ENCODE measurements at regions not wholly inside any gene's neighbourhood (a gene's known extent, or its start where the extent isn't known, plus 50 kb on each side); places are given as distances from the start of the nearest gene placed in this dataset.

DNA sequence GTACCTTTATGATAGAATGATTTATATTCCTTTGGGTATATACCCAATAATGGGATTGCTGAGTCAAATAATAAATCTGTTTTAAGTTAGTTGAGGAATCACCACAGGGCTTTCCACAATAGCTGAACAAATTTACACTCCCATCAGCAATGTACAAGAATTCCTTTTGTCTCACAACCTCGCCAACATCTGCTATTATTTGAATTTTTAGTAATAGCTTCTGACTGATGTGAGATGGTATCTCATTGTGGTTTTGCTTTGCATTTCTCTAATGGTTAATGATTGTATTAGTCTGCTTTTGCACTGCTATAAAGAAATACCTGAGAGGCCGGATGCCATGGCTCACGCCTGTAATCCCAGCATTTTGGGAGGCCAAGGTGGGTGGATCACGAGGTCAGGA lies 1387.6 kb upstream of the ACVR2A start:
- no peaks in the 10 kb centered on the region for H3K27me3 ChIP-seq
- no peaks in the 10 kb centered on the region for H3K36me3 ChIP-seq
- ATAC-seq, result no peak
- H3K4me1 ChIP-seq, result no peaks in the 10 kb centered on the region
- H3K27ac ChIP-seq, result no peak overlapping the region
- WGBS, 2 donors (ENCODE audit: low coverage in 1 of 2), result 93 to 100% methylated on average over 4 of the region's 4 CpGs
- TF ChIP-seq POLR2A (IDR thresholded peaks at IDR 0.05), result no peak
- TF ChIP-seq, protein P1, sequence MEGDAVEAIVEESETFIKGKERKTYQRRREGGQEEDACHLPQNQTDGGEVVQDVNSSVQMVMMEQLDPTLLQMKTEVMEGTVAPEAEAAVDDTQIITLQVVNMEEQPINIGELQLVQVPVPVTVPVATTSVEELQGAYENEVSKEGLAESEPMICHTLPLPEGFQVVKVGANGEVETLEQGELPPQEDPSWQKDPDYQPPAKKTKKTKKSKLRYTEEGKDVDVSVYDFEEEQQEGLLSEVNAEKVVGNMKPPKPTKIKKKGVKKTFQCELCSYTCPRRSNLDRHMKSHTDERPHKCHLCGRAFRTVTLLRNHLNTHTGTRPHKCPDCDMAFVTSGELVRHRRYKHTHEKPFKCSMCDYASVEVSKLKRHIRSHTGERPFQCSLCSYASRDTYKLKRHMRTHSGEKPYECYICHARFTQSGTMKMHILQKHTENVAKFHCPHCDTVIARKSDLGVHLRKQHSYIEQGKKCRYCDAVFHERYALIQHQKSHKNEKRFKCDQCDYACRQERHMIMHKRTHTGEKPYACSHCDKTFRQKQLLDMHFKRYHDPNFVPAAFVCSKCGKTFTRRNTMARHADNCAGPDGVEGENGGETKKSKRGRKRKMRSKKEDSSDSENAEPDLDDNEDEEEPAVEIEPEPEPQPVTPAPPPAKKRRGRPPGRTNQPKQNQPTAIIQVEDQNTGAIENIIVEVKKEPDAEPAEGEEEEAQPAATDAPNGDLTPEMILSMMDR (IDR thresholded peaks at IDR 0.05), result no peak
- no peak for TF ChIP-seq POLR2AphosphoS5 (IDR thresholded peaks at IDR 0.05)
- TF ChIP-seq EP300 (IDR thresholded peaks at IDR 0.05), result no peak
- H3K4me3 ChIP-seq, result no peak overlapping the region
- H3K9me3 ChIP-seq, result peaks cover 0 to 27% (median 0%) of the 10 kb centered on the region in 3 donors

DNA sequence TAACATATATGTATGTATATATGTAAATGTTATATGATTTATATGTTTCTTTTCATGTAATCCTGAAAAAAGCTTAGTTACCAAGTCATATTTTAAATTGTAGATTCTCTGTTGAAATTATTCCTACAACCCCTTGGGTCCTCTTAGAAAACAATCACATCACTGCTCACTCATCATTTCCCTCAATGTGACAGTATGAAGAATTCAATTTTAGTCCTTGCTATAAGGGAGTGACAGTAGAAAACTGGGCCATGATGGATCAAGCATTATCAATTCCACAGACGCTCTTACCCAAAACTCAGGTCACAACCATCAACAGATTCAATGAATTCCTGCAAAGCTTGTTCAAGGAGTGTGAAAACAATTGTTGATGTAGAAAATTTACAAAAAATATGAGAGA lies 1389.5 kb upstream of the ACVR2A start:
- Histone ChIP-seq H3K4me1 (no peaks in the 10 kb centered on the region), H3K27me3 (no peaks in the 10 kb centered on the region), H3K9me3 (peaks cover 0 to 23% (median 0%) of the 10 kb centered on the region in 3 donors), H3K36me3 (no peaks in the 10 kb centered on the region), H3K27ac (no peak overlapping the region), H3K4me3 (no peak overlapping the region)
- ATAC-seq, result no peak
- TF ChIP-seq POLR2A (IDR thresholded peaks at IDR 0.05), result no peak
- WGBS, 2 donors (ENCODE audit: low coverage in 1 of 2), result 88 to 100% methylated on average over 1 of the region's 1 CpG

DNA sequence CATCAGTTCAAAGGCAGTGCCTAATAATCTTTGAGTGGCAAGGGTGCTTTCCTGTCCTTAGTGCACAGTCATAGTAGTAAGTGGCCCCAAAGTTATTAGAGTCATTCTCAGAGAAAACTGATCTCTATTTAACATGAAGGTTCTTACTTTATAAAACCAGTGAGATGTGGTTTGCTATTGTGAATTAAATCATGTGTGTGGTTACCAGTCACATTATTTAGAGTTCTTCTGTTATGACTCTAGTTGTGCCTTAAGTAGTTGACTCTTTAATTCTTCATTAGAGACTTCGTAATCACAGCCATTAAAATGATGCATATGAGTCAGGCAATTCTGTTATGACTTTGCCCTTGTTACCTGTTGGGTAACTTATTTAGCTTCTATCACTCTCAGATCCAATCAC lies 1392.9 kb upstream of the ACVR2A start:
- Histone ChIP-seq H3K4me3 (no peak overlapping the region), H3K9me3 (no peaks in the 10 kb centered on the region), H3K4me1 (no peaks in the 10 kb centered on the region), H3K36me3 (no peaks in the 10 kb centered on the region), H3K27ac (no peak overlapping the region), H3K27me3 (no peaks in the 10 kb centered on the region)
- no peak for ATAC-seq
- 100% methylated on average over 1 of the region's 1 CpG for WGBS, 2 donors (ENCODE audit: low coverage in 1 of 2)
- TF ChIP-seq POLR2AphosphoS5 (IDR thresholded peaks at IDR 0.05) (no peak), POLR2A (IDR thresholded peaks at IDR 0.05) (no peak), EP300 (IDR thresholded peaks at IDR 0.05) (no peak)
- TF ChIP-seq, protein P1 (IDR thresholded peaks at IDR 0.05), result no peak

DNA sequence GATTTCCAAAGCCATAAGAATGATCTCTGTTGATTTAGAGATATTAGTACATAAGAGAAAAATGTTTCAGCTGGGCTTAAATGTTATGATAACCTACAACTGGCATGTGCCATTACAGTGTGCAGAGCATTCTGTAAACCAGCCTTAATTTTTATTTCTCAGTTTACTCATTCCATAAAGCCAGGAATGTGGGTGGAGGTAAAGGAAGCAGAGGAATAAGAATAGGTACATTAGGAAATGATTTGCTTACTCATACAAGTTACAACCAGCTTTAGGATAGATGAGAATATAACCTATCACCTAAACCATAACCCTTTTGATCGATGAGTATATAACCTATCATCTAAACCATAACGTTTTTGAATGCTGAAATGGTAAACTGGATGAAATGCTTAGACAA lies 1394.7 kb upstream of the ACVR2A start:
- Histone ChIP-seq H3K4me1 (no peaks in the 10 kb centered on the region), H3K27ac (no peak overlapping the region), H3K27me3 (no peaks in the 10 kb centered on the region), H3K36me3 (no peaks in the 10 kb centered on the region), H3K9me3 (no peaks in the 10 kb centered on the region), H3K4me3 (no peak overlapping the region)
- TF ChIP-seq, protein P1 (IDR thresholded peaks at IDR 0.05), result no peak
- TF ChIP-seq POLR2A (IDR thresholded peaks at IDR 0.05), result no peak
- no peak for TF ChIP-seq POLR2AphosphoS5 (IDR thresholded peaks at IDR 0.05)
- no peak for TF ChIP-seq EP300 (IDR thresholded peaks at IDR 0.05)
- no peak for ATAC-seq
- 84 to 85% methylated on average over 2 of the region's 2 CpGs for WGBS, 2 donors (ENCODE audit: low coverage in 1 of 2)

DNA sequence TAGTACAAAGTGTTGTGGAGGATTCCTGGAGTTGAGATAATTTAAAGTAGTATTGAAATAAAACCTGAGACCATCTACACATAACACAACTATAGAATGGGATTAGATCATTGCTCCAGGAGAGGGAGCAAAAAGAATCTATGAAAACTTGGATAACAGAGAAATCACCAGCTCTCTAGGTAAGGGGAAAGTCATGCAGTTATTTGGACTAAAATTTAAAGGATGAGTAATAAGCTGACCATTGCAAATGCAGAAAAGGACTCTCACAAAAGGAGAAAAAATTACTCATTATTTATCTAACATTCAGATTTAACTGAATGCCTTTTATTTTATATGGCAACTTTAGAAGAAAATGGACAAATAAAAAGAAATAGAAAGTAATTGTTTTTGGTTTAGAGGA lies 1399.8 kb upstream of the ACVR2A start:
- H3K36me3 ChIP-seq, result no peaks in the 10 kb centered on the region
- TF ChIP-seq POLR2AphosphoS5 (IDR thresholded peaks at IDR 0.05), result no peak
- TF ChIP-seq, protein P1 (IDR thresholded peaks at IDR 0.05), result no peak
- TF ChIP-seq EP300 (IDR thresholded peaks at IDR 0.05), result no peak
- TF ChIP-seq POLR2A (IDR thresholded peaks at IDR 0.05), result no peak
- ATAC-seq, result no peak
- no peaks in the 10 kb centered on the region for H3K27me3 ChIP-seq
- H3K4me3 ChIP-seq, result no peak overlapping the region
- H3K9me3 ChIP-seq, result no peaks in the 10 kb centered on the region
- no peak overlapping the region for H3K27ac ChIP-seq
- H3K4me1 ChIP-seq, result no peaks in the 10 kb centered on the region

DNA sequence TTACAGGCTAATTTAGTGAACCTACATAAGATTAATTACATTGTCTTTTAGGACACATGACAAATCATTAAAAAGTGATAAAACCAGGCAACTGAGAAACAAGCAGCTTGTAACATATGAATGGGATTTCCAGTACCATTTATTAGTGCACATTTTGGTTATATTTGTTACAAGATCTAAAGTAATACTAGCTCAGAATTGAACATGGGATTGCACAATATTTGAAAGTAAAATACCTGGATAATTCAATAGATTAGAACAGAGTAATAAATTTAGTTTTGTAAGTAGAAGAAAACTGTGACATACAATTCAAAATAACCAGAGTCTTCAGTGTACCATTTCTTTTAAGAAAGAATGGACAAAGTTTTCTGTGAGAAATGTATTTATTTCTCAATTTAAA lies 1400.7 kb upstream of the ACVR2A start:
- TF ChIP-seq POLR2AphosphoS5 (IDR thresholded peaks at IDR 0.05) (no peak), POLR2A (IDR thresholded peaks at IDR 0.05) (no peak), EP300 (IDR thresholded peaks at IDR 0.05) (no peak)
- TF ChIP-seq, protein P1 (IDR thresholded peaks at IDR 0.05), result no peak
- H3K4me3 ChIP-seq, result no peak overlapping the region
- H3K36me3 ChIP-seq, result no peaks in the 10 kb centered on the region
- H3K9me3 ChIP-seq, result no peaks in the 10 kb centered on the region
- no peaks in the 10 kb centered on the region for H3K4me1 ChIP-seq
- no peak overlapping the region for H3K27ac ChIP-seq
- H3K27me3 ChIP-seq, result no peaks in the 10 kb centered on the region
- ATAC-seq, result no peak
